ENCODE measurements at regions not wholly inside any gene's neighbourhood (a gene's known extent, or its start where the extent isn't known, plus 50 kb on each side); places are given as distances from the start of the nearest gene placed in this dataset.

DNA sequence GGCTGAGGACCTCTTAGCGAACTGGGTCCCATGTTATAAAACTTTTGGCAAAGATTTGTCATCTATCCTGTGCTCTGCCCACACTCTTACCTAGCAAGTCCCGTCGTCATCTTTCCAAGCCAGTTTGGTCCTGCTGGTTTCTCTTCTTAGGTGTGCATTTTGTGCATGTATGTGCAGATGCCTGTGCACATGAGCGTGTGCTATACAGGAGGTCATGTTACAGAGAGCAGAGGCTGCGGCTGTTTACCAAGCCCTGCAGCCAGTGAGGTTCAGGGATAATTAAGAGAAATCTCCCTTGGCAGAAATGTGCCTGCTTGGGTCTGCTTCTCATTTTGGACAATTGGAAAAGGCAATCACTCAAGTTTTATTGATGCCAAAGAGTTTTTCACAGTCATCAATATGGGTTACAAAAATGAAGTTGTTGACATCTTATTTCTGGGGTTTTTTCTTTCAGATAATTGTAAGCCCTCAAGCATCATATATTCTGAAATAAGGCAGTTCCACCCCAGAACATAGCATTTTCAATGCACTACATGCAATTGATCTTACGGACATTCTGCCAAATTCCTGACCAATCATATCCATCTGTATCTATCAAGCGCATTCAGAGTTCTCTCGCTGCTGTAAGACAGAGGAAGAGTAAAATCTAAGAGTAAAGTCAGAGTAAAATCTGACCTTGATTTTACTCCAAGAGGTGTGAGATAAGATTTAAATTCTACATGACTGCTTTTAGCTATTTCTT is 361.4 kb upstream of the ZNF32 start:
- no peak for TF ChIP-seq POLR2A (IDR thresholded peaks at IDR 0.05; ENCODE audit: low read length)
- no peak for TF ChIP-seq GATA1 (IDR thresholded peaks at IDR 0.05; ENCODE audit: low read depth, low read length)
